ENCODE measurements at regions not wholly inside any gene's neighbourhood (a gene's known extent, or its start where the extent isn't known, plus 50 kb on each side); places are given as distances from the start of the nearest gene placed in this dataset.

GRCh38 chr16:73151941-73152340 lies 104.0 kb upstream of the ZFHX3 start:
- Histone ChIP-seq H3K27me3 (ENCODE audit: control insufficient read depth, insufficient read depth, low read length) (no peaks in the 10 kb centered on the region), H3K36me3 (ENCODE audit: control insufficient read depth, insufficient read depth, low read length) (no peaks in the 10 kb centered on the region), H3K9me3 (ENCODE audit: control insufficient read depth, insufficient read depth, low read depth, low read length) (no peaks in the 10 kb centered on the region), H3K4me1 (ENCODE audit: control insufficient read depth, insufficient read depth, low read length) (no peaks in the 10 kb centered on the region), H3K27ac (ENCODE audit: low read length) (no peak overlapping the region), H3K4me3 (ENCODE audit: low read depth in 2 of 2, low read length in 2 of 2) (no peak overlapping the region)
- CTCF ChIA-PET: interaction anchor here (0.7 kb wide), 1 partner anchor 429 kb away, joined by 13 read pairs; no protein-coding TSS in a partner anchor
- ATAC-seq: no peak
- POLR2A ChIA-PET: no interaction called here
- TF ChIP-seq POLR2AphosphoS5 (IDR thresholded peaks at IDR 0.05; ENCODE audit: low read depth, low read length): no peak
- no peak for TF ChIP-seq REST (IDR thresholded peaks at IDR 0.05; ENCODE audit: insufficient read depth in 1 of 2, low read depth in 2 of 2, low read length in 1 of 2)
- no peak for TF ChIP-seq SIN3A (IDR thresholded peaks at IDR 0.05; ENCODE audit: borderline replicate concordance, insufficient read depth, low read depth, low read length)
- TF ChIP-seq, protein P1, sequence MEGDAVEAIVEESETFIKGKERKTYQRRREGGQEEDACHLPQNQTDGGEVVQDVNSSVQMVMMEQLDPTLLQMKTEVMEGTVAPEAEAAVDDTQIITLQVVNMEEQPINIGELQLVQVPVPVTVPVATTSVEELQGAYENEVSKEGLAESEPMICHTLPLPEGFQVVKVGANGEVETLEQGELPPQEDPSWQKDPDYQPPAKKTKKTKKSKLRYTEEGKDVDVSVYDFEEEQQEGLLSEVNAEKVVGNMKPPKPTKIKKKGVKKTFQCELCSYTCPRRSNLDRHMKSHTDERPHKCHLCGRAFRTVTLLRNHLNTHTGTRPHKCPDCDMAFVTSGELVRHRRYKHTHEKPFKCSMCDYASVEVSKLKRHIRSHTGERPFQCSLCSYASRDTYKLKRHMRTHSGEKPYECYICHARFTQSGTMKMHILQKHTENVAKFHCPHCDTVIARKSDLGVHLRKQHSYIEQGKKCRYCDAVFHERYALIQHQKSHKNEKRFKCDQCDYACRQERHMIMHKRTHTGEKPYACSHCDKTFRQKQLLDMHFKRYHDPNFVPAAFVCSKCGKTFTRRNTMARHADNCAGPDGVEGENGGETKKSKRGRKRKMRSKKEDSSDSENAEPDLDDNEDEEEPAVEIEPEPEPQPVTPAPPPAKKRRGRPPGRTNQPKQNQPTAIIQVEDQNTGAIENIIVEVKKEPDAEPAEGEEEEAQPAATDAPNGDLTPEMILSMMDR (IDR thresholded peaks at IDR 0.05): no peak
- no peak for TF ChIP-seq TCF7L2 (IDR thresholded peaks at IDR 0.05; ENCODE audit: low read depth, low read length)
- in situ Hi-C loops (cut with HindIII; ENCODE audit: low pct_unique_long_range_greater_than_20kb, low sequenced_read_pairs) (no loop called here), intact Hi-C loops (cut with micrococcal nuclease; ENCODE audit: unreplicated experiment) (no loop called here)
- no peak for DNase-seq (ENCODE audit: low read depth, low spot score)
- no TSS peak for BruUV-seq (replicated peaks)

DNA sequence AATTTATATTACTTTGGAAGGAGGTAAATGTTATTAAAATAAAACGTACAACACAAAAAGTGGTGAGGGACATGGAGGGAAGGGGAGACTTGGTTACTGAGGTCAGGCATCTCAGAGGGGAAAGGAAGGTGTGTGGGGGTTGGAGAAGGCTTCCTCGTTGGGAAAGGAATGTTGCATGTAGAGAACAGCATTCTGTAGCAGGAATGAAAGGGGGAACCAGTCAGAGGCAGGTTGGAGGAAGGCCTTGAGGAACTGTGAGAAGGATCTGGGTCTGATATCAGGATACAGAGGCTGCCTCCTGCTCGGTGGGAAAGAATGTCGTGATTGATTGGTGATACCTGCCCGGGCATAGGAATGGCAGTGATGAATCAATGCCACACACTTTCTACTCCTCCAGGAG lies 103.3 kb upstream of the ZFHX3 start:
- DNase-seq (ENCODE audit: low read depth, low spot score) (no peak), ATAC-seq (no peak)
- in situ Hi-C loops (cut with HindIII; ENCODE audit: low pct_unique_long_range_greater_than_20kb, low sequenced_read_pairs): no loop called here
- no TSS peak for BruUV-seq (replicated peaks)
- Histone ChIP-seq H3K27me3 (ENCODE audit: control insufficient read depth, insufficient read depth, low read length) (no peaks in the 10 kb centered on the region), H3K9me3 (ENCODE audit: control insufficient read depth, insufficient read depth, low read depth, low read length) (no peaks in the 10 kb centered on the region), H3K27ac (ENCODE audit: low read length) (no peak overlapping the region), H3K36me3 (ENCODE audit: control insufficient read depth, insufficient read depth, low read length) (no peaks in the 10 kb centered on the region), H3K4me3 (ENCODE audit: low read depth in 2 of 2, low read length in 2 of 2) (no peak overlapping the region), H3K4me1 (ENCODE audit: control insufficient read depth, insufficient read depth, low read length) (no peaks in the 10 kb centered on the region)
- TF ChIP-seq REST (IDR thresholded peaks at IDR 0.05; ENCODE audit: insufficient read depth in 1 of 2, low read depth in 2 of 2, low read length in 1 of 2) (no peak), POLR2AphosphoS5 (IDR thresholded peaks at IDR 0.05; ENCODE audit: low read depth, low read length) (no peak), SIN3A (IDR thresholded peaks at IDR 0.05; ENCODE audit: borderline replicate concordance, insufficient read depth, low read depth, low read length) (no peak), TCF7L2 (IDR thresholded peaks at IDR 0.05; ENCODE audit: low read depth, low read length) (no peak)
- TF ChIP-seq, protein P1 (IDR thresholded peaks at IDR 0.05): no peak
- CTCF ChIA-PET: no interaction called here
- POLR2A ChIA-PET: no interaction called here
- intact Hi-C loops (cut with micrococcal nuclease; ENCODE audit: unreplicated experiment): no loop called here

Data from Panc1 (cell line).